ENCODE measurements at regions not wholly inside any gene's neighbourhood (a gene's known extent, or its start where the extent isn't known, plus 50 kb on each side); places are given as distances from the start of the nearest gene placed in this dataset.
"Not testable (repeated sequence)": the region's sequence is repeated elsewhere in the genome, so short reads cannot be mapped to it uniquely, and the experiment has no call there.

DNA sequence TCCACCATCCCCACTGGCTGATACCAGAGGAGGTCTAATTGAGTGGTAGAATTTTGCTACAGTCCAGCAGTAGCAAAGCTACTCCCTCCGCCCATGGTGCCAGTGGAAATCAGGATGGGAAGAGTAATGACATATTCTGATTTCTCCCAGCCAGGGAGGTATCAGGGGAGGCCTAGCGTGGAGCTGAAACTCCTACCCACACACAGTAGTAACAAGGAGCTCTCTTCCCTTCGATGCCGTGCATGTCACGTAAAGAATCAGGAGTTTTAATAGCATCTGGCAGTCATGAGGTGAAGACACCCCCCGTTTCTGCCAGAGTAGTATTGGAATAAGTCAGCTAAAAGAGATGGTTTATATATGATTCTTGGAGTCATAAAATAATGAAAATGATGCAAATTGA lies 786.8 kb upstream of the DDX18 start:
- H4K20me1 ChIP-seq (ENCODE audit: insufficient read depth): no peaks in the 10 kb centered on the region
- H3K79me2 ChIP-seq (ENCODE audit: insufficient read depth, low read depth): no peaks in the 10 kb centered on the region
- H3K27me3 ChIP-seq (ENCODE audit: insufficient read depth, low read depth): no peaks in the 10 kb centered on the region
- H3K4me1 ChIP-seq (ENCODE audit: low read depth, poor library complexity, severe bottlenecking): no peaks in the 10 kb centered on the region
- TF ChIP-seq, protein P1, sequence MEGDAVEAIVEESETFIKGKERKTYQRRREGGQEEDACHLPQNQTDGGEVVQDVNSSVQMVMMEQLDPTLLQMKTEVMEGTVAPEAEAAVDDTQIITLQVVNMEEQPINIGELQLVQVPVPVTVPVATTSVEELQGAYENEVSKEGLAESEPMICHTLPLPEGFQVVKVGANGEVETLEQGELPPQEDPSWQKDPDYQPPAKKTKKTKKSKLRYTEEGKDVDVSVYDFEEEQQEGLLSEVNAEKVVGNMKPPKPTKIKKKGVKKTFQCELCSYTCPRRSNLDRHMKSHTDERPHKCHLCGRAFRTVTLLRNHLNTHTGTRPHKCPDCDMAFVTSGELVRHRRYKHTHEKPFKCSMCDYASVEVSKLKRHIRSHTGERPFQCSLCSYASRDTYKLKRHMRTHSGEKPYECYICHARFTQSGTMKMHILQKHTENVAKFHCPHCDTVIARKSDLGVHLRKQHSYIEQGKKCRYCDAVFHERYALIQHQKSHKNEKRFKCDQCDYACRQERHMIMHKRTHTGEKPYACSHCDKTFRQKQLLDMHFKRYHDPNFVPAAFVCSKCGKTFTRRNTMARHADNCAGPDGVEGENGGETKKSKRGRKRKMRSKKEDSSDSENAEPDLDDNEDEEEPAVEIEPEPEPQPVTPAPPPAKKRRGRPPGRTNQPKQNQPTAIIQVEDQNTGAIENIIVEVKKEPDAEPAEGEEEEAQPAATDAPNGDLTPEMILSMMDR (conservative IDR thresholded peaks at IDR 0.05; ENCODE audit: low read depth, low read length): no peak
- H3K36me3 ChIP-seq (ENCODE audit: insufficient read depth): no peaks in the 10 kb centered on the region
- H2AFZ ChIP-seq (ENCODE audit: low read depth): no peak overlapping the region
- H3K27ac ChIP-seq: no peak overlapping the region
- no peak overlapping the region for H3K4me2 ChIP-seq
- no peak overlapping the region for H3K4me3 ChIP-seq (IDR thresholded peaks at IDR 0.05; ENCODE audit: insufficient read depth, low read depth, low read length)
- H3K9ac ChIP-seq: no peak overlapping the region

DNA sequence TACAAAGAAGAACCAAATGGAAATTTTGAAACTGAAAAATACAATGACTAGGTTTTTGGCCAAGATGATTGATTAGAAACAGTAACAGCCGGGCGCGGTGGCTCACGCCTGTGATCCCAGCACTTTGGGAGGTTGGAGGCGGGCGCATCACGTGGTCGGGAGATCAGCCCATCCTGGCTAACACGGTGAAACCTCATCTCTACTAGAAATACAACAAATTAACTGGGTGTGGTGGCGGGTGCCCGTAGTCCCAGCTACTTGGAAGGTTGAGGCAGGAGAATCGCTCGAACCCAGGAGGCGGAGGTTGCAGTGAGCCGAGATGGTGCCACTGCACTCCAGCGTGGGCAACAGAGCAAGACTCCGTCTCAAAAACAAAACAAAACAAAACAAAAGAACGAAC lies 785.8 kb upstream of the DDX18 start:
- H3K9ac ChIP-seq; H4K20me1 ChIP-seq (ENCODE audit: insufficient read depth); H3K27me3 ChIP-seq (ENCODE audit: insufficient read depth, low read depth); H3K4me3 ChIP-seq (IDR thresholded peaks at IDR 0.05; ENCODE audit: insufficient read depth, low read depth, low read length); H3K36me3 ChIP-seq (ENCODE audit: insufficient read depth); H3K4me2 ChIP-seq; H2AFZ ChIP-seq (ENCODE audit: low read depth); H3K27ac ChIP-seq; H3K79me2 ChIP-seq (ENCODE audit: insufficient read depth, low read depth); H3K4me1 ChIP-seq (ENCODE audit: low read depth, poor library complexity, severe bottlenecking): not testable (repeated sequence)

DNA sequence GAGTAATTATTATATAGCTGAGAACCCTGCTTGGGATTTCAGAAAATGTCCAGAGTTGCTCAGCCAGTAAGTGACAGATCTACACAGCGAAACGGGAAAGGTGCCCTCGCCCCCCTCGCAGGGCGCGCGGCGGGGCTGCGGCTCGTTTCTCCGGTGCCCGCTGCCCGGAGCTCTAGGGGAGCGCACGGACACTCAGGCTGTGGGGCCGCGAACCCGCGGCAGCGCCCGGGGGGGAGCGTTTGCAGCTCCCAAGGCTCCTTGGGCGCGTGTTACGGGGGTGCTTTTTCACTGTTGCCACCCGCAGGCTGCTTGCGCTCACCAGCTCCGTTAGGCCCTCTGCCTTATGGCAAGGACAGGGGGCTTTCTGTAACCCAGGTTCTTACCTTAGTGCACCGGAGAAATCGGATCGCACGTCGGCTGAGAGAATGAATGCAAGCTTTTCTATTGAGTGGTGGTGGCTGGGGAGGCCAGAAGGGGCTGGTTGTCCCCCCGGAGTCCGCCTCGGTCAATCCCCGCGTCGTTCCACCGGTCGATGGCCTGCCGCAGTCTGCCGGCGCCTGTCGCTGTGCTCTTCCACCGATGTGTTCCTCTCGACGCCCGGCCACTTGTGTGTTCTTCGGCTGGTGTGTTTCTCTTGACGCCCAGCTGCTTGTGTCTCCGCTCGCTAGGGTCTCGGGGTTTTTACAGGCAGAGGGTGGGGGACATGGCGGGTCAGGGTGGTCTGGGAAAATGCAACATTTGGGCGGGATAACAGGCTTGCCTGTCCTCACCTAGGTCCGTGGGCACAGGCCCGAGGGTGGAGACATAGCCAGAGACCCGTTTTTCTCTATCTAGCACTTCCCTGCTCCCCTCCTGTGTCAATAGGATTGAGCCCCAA lies 758.8 kb upstream of the DDX18 start:
- Histone ChIP-seq H3K9ac (no peak overlapping the region), H3K4me2 (no peak overlapping the region), H3K4me3 (IDR thresholded peaks at IDR 0.05; ENCODE audit: insufficient read depth, low read depth, low read length) (no peak overlapping the region), H3K27ac (no peak overlapping the region), H3K36me3 (ENCODE audit: insufficient read depth) (no peaks in the 10 kb centered on the region), H3K4me1 (ENCODE audit: low read depth, poor library complexity, severe bottlenecking) (no peaks in the 10 kb centered on the region), H2AFZ (ENCODE audit: low read depth) (no peak overlapping the region), H4K20me1 (ENCODE audit: insufficient read depth) (no peaks in the 10 kb centered on the region), H3K27me3 (ENCODE audit: insufficient read depth, low read depth) (no peaks in the 10 kb centered on the region), H3K79me2 (ENCODE audit: insufficient read depth, low read depth) (no peaks in the 10 kb centered on the region)
- TF ChIP-seq, protein P1 (conservative IDR thresholded peaks at IDR 0.05; ENCODE audit: low read depth, low read length): no peak

DNA sequence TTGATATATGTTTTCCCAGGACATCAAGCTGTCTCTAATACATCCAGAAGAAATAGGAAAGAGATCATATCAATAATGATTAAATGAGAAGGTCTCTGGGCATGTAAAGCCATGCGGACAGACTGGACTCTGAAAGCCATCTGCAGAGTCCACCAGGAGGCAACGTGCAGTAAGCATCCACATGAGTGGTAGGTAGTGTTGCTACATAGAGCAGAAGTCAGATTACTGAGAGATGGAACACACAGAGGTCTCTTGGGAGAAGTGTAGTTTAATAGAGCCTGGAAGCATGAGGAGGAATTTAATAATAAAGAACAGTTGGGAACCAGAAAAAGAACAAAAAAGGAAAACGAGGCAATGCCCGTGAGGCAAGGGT lies 758.1 kb upstream of the DDX18 start:
- Histone ChIP-seq H3K27ac (no peak overlapping the region), H3K36me3 (ENCODE audit: insufficient read depth) (no peaks in the 10 kb centered on the region), H3K4me1 (ENCODE audit: low read depth, poor library complexity, severe bottlenecking) (no peaks in the 10 kb centered on the region), H3K27me3 (ENCODE audit: insufficient read depth, low read depth) (no peaks in the 10 kb centered on the region), H3K9ac (no peak overlapping the region), H3K4me2 (no peak overlapping the region), H4K20me1 (ENCODE audit: insufficient read depth) (no peaks in the 10 kb centered on the region), H3K79me2 (ENCODE audit: insufficient read depth, low read depth) (no peaks in the 10 kb centered on the region), H3K4me3 (IDR thresholded peaks at IDR 0.05; ENCODE audit: insufficient read depth, low read depth, low read length) (no peak overlapping the region), H2AFZ (ENCODE audit: low read depth) (no peak overlapping the region)
- TF ChIP-seq, protein P1 (conservative IDR thresholded peaks at IDR 0.05; ENCODE audit: low read depth, low read length): no peak

DNA sequence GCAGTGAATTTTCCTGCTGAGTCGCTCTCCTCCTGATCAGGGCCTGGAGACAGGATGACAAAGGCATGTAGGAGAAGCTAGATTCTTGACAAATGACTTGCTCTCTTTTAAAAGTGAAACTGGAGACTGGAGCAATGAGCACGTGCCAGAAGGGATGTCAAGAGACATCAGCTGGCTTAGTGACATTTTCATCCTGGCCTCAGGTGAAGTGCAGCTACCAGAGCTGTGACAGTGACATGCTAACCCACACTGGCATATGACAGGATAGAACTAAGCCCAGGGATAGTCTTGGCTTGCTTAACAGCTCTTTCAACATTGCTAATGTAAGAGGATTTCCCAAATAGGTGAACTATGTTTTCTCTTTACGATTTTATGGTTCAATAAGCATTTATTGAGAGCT lies 757.5 kb upstream of the DDX18 start:
- Histone ChIP-seq H3K4me1 (ENCODE audit: low read depth, poor library complexity, severe bottlenecking) (no peaks in the 10 kb centered on the region), H4K20me1 (ENCODE audit: insufficient read depth) (no peaks in the 10 kb centered on the region), H3K36me3 (ENCODE audit: insufficient read depth) (no peaks in the 10 kb centered on the region), H3K4me3 (IDR thresholded peaks at IDR 0.05; ENCODE audit: insufficient read depth, low read depth, low read length) (no peak overlapping the region), H3K27me3 (ENCODE audit: insufficient read depth, low read depth) (no peaks in the 10 kb centered on the region), H3K79me2 (ENCODE audit: insufficient read depth, low read depth) (no peaks in the 10 kb centered on the region), H3K27ac (no peak overlapping the region), H3K9ac (no peak overlapping the region), H2AFZ (ENCODE audit: low read depth) (no peak overlapping the region), H3K4me2 (no peak overlapping the region)
- TF ChIP-seq, protein P1 (conservative IDR thresholded peaks at IDR 0.05; ENCODE audit: low read depth, low read length): no peak
